Suprapubic skin (tissue), 4 donors: ENCODE measurements at regions not wholly inside any gene's neighbourhood (a gene's known extent, or its start where the extent isn't known, plus 50 kb on each side); places are given as distances from the start of the nearest gene placed in this dataset.

Experiments
- DNase-seq, 2 donors: peaks; one replicate each; pipeline ENCODE4 v3.0.0-alpha.2; 2019; ENCODE audit warnings: low spot score in 2 of 2
- H3K27ac ChIP-seq: fragments of 200-600 bp; sonication (generic); one replicate; pipeline ENCODE4 v1.5.1; 2019
- H3K27me3 ChIP-seq: fragments of 200-600 bp; sonication (generic); one replicate; pipeline ENCODE4 v1.5.1; 2019
- H3K36me3 ChIP-seq: fragments of 200-600 bp; sonication (generic); one replicate; pipeline ENCODE4 v1.5.1; 2019
- H3K4me1 ChIP-seq: fragments of 200-600 bp; sonication (generic); one replicate; pipeline ENCODE4 v1.5.1; 2019
- H3K4me3 ChIP-seq: fragments of 200-600 bp; sonication (generic); one replicate; pipeline ENCODE4 v1.5.1; 2019; ENCODE audit warnings: mild to moderate bottlenecking
- H3K9me3 ChIP-seq: fragments of 200-600 bp; sonication (generic); one replicate; pipeline ENCODE4 v1.5.1; 2019
- EP300 ChIP-seq: sonication (generic); formaldehyde crosslinking; IDR thresholded peaks from one replicate; pipeline ENCODE4 v1.6.1; 2017; ENCODE audit warnings: antibody characterized with exemption
- POLR2A ChIP-seq, 2 donors: fragments of 450-650 bp; IDR thresholded peaks; one replicate each; pipeline ENCODE4 v1.6.1; 2017; ENCODE audit warnings: antibody characterized with exemption in 2 of 2, mild to moderate bottlenecking in 2 of 2, moderate library complexity in 2 of 2
- POLR2AphosphoS5 ChIP-seq, 3 donors: sonication (generic); formaldehyde crosslinking; IDR thresholded peaks; one replicate each; pipeline ENCODE4 v1.6.1; 2017; ENCODE audit warnings: antibody characterized with exemption in 3 of 3
- WGBS: methylation state at CpG from one replicate; pipeline ENCODE4 v1.1.5; 2018; 5-methylcytosine and 5-hydroxymethylcytosine counted together
- TF ChIP-seq, protein P1 (sequence below), 2 donors: fragments of 200-600 bp in 1 of 2; fragments of 450-650 bp in 1 of 2; sonication (generic) in 1 of 2; IDR thresholded peaks; one replicate each; pipeline ENCODE4 v1.5.1; 2016 to 2019; ENCODE audit warnings: antibody characterized with exemption in 2 of 2, mild to moderate bottlenecking in 1 of 2, moderate library complexity in 1 of 2

DNA sequence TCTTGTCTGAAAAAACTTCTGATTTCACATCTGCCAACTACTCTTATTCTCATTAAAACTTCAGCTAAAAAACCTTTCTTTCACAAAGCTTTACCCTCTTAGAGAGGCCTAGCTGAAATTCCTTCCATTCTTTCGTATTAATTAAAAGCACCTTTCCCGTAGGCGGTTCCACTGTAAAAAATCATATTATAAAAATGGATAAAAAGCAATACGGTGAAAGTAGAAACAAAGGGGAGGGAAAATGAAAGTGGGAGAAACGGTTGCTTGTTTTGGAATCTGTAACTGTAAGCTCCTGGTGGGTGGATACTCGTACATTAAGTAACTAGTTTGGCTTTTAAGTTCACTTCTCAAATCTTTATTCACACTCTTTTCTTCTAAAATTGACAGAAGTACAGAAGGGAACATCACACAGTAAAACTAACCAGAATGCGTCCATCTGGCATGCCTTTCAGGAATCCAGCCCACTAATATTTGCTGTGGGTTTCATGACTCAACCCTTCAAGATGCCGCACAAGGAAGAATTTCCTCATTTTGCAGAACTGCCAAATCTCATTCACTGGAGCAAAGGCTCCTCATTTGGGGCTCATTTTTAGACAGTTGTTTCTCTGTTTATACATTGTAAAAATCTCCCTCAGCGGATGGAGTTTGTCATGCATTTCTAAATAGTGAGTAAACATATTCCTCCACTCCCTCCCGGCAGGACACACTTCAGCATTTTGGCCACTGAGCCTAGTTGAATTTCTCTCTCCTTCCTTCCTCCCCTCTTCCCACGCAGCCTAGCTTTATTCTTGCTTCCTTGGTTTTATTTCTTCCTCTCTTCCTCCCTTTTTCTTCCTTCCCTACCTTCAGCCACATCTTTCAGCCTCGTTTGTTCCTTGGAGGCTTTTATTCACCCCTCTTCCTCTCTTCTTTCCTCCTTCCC is 419.5 kb upstream of the NAALADL2 start:
- TF ChIP-seq EP300 (no peak), POLR2AphosphoS5 (IDR thresholded peaks at IDR 0.05) (peak in 1 of 3 donors; percentile 20)
- Histone ChIP-seq H3K36me3 (no peaks in the 10 kb centered on the region), H3K4me1 (peaks cover 30% of the 10 kb centered on the region), H3K9me3 (no peaks in the 10 kb centered on the region), H3K27ac (peak overlapping the region; percentile 99), H3K27me3 (no peaks in the 10 kb centered on the region), H3K4me3 (peak overlapping the region; percentile 86)
- WGBS = 23% methylated on average over 12 of the region's 12 CpGs
- peak in 1 of 2 donors; percentile 64 for DNase-seq

DNA sequence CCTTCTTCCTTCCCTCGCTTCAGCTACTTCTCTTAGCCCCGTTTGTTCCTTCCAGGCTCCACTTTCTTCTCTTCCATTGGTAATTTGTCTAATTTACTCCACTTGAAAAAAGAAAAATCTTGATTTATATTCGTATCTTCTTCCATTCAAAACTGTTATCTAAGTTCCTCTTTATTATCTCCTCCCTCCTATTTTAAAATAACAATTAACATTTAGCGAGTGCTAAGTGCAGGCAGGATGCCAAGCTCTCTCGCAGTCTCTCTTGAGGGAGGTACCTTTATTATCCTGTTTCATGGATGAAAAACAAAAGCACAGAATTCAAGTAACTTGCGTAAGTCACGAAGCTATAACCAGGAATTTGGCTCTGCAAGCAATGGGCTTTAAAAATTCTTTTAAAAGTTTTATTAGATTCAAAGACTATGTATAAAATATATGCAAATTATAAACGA is 418.9 kb upstream of the NAALADL2 start:
- Histone ChIP-seq H3K27ac (peak overlapping the region; percentile 99), H3K27me3 (no peaks in the 10 kb centered on the region), H3K4me1 (peaks cover 26% of the 10 kb centered on the region), H3K9me3 (no peaks in the 10 kb centered on the region), H3K4me3 (peak overlapping the region; percentile 86), H3K36me3 (no peaks in the 10 kb centered on the region)
- TF ChIP-seq, protein P1, sequence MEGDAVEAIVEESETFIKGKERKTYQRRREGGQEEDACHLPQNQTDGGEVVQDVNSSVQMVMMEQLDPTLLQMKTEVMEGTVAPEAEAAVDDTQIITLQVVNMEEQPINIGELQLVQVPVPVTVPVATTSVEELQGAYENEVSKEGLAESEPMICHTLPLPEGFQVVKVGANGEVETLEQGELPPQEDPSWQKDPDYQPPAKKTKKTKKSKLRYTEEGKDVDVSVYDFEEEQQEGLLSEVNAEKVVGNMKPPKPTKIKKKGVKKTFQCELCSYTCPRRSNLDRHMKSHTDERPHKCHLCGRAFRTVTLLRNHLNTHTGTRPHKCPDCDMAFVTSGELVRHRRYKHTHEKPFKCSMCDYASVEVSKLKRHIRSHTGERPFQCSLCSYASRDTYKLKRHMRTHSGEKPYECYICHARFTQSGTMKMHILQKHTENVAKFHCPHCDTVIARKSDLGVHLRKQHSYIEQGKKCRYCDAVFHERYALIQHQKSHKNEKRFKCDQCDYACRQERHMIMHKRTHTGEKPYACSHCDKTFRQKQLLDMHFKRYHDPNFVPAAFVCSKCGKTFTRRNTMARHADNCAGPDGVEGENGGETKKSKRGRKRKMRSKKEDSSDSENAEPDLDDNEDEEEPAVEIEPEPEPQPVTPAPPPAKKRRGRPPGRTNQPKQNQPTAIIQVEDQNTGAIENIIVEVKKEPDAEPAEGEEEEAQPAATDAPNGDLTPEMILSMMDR (IDR thresholded peaks at IDR 0.05) = no peak
- TF ChIP-seq POLR2A (IDR thresholded peaks at IDR 0.05) (no peak), EP300 (no peak), POLR2AphosphoS5 (IDR thresholded peaks at IDR 0.05) (no peak)
- no peak for DNase-seq
- under 1% methylated on average over 8 of the region's 8 CpGs for WGBS

DNA sequence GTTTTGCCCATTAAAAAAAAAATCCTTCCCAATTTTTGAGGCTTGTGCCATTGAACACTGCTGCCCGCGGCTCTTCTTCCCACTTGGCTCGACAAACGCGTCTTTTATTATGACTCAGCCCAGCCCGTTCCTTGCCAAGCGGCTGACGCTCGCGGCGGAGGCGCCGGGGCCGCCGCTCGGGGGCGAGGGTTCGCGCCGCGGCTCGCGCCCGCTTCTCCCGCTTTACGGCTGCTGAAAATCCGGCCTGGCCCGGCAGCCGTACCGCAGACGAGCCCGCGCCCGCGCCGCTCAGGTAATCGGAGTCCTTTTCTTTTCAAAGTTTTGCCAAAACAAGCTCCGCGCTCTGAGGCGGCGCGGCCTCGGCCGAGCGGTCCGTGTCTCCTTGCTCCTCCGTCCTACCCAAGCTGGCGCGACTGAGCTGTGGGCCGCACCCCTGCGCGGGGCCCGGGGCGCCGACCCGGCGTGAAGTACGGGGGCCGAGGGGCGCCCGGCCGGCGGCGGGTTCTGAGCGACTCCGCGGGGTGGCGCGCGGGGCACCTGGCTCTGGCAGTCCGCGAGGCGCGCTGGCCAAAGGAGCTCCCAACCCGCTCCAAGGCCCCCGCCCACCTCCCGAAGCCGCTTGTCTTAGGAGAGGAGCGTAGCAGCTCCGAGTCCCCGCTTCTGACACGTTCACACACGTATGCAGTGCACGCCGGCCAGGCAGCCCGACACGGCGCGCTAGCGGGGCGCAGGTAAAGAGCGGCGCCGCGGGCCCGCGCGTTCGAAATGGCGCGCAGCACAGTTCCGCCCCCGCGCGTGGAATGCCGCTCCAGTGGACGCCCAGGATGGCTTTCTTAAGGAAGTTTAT is 418.2 kb upstream of the NAALADL2 start:
- no peak for TF ChIP-seq EP300
- TF ChIP-seq, protein P1 (IDR thresholded peaks at IDR 0.05) = no peak
- TF ChIP-seq POLR2AphosphoS5 (IDR thresholded peaks at IDR 0.05) = peak in 2 of 3 donors; percentile 14 to 55
- TF ChIP-seq POLR2A (IDR thresholded peaks at IDR 0.05) = peak in 1 of 2 donors; percentile 15

DNA sequence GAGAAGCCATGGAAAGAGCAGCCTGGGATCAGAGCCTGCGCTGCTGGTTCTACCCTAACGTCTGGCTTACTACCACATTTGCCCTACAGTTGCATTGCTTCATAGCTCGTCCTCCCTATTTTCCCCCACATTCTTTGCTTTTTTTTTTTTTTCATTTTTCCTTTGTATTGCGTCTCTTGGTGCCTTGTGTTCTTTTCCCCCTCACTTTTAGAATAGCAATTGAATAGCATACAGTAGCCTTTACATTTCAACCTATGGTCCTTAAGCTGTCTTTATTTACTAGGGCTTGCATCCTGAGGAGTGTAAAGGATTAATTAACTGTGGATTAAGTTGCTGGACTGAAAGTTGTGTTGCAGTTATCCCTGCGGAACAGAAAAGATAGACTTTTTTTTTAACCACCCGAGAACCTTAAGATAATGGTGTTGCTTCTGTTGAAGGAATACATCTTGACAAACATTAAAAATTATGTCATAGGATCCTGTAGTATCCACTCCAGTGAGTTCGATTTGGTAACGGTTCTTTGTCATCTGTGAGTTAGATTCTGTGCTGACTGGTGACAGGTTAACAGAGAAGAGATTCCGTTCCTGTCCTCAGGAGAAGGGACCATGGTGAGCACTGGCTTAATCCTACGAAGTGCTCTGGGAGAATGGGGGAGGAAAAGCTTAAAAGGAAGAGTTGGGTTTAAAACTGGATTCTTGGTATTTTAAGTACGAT is 417.4 kb upstream of the NAALADL2 start:
- Histone ChIP-seq H3K4me3 (peak overlapping the region; percentile 86), H3K27ac (peak overlapping the region; percentile 99), H3K4me1 (peaks cover 24% of the 10 kb centered on the region), H3K36me3 (no peaks in the 10 kb centered on the region), H3K9me3 (no peaks in the 10 kb centered on the region), H3K27me3 (no peaks in the 10 kb centered on the region)
- DNase-seq = no peak
- WGBS = 8% methylated on average over 11 of the region's 11 CpGs
- TF ChIP-seq, protein P1 (IDR thresholded peaks at IDR 0.05) = no peak
- no peak for TF ChIP-seq POLR2A (IDR thresholded peaks at IDR 0.05)
- TF ChIP-seq POLR2AphosphoS5 (IDR thresholded peaks at IDR 0.05) = no peak
- TF ChIP-seq EP300 = no peak

More for the DNA sequence above, 418.2 kb upstream of the NAALADL2 start:
- peaks cover 24% of the 10 kb centered on the region for H3K4me1 ChIP-seq
- H3K9me3 ChIP-seq = no peaks in the 10 kb centered on the region
- H3K27me3 ChIP-seq = no peaks in the 10 kb centered on the region
- H3K36me3 ChIP-seq = no peaks in the 10 kb centered on the region
- H3K27ac ChIP-seq = peak overlapping the region; percentile 99
- H3K4me3 ChIP-seq = peak overlapping the region; percentile 86
- peak; percentile 88 to 90 for DNase-seq
- WGBS = under 1% methylated on average over 70 of the region's 107 CpGs

DNA sequence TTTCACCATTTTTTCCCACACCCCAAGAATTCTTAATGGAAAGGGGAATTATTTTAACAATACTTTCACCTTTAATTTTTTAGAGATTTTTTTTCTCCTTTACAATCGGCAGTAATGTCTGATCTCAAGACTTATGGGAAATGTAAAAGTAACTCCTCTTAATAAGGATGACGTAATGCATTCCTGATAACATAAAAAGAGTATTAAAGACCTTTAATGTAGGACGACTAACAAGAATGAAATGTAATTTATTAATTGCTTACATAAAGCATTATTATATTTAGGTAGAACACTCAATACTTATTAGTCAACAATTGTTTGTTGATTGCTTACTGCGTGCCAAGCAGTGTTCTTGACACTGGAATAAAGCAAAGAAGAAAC is 416.8 kb upstream of the NAALADL2 start:
- H3K36me3 ChIP-seq = no peaks in the 10 kb centered on the region
- peaks cover 24% of the 10 kb centered on the region for H3K4me1 ChIP-seq
- DNase-seq = no peak
- no peaks in the 10 kb centered on the region for H3K9me3 ChIP-seq
- no peak overlapping the region for H3K27ac ChIP-seq
- peak overlapping the region; percentile 86 for H3K4me3 ChIP-seq
- no peaks in the 10 kb centered on the region for H3K27me3 ChIP-seq
- WGBS = 41% methylated on average over 4 of the region's 4 CpGs
- no peak for TF ChIP-seq POLR2A (IDR thresholded peaks at IDR 0.05)
- TF ChIP-seq, protein P1 (IDR thresholded peaks at IDR 0.05) = no peak
- TF ChIP-seq POLR2AphosphoS5 (IDR thresholded peaks at IDR 0.05) = no peak
- TF ChIP-seq EP300 = no peak
